ENCODE measurements at regions not wholly inside any gene's neighbourhood (a gene's known extent, or its start where the extent isn't known, plus 50 kb on each side); places are given as distances from the start of the nearest gene placed in this dataset.

DNA sequence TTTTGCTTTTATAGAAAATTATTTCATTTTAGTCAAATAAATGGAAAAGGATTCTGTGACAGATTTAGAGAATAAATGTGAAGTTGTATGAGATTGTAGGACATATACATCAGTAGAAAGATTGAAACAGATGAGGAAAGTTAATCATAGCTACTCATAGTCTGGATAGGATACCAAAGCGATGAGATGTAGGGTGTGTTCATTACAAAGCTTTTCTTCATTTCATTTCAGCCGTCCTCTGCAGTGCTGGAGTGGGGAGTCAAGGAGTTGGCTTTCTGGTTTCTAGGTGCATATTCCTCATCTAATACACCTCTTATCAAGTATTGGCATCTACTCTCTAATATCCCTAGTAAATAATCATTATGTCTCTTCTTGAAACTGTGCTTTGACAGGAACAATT, 149.5 kb upstream of the NEGR1 start:
- TF ChIP-seq, protein P1, sequence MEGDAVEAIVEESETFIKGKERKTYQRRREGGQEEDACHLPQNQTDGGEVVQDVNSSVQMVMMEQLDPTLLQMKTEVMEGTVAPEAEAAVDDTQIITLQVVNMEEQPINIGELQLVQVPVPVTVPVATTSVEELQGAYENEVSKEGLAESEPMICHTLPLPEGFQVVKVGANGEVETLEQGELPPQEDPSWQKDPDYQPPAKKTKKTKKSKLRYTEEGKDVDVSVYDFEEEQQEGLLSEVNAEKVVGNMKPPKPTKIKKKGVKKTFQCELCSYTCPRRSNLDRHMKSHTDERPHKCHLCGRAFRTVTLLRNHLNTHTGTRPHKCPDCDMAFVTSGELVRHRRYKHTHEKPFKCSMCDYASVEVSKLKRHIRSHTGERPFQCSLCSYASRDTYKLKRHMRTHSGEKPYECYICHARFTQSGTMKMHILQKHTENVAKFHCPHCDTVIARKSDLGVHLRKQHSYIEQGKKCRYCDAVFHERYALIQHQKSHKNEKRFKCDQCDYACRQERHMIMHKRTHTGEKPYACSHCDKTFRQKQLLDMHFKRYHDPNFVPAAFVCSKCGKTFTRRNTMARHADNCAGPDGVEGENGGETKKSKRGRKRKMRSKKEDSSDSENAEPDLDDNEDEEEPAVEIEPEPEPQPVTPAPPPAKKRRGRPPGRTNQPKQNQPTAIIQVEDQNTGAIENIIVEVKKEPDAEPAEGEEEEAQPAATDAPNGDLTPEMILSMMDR (IDR thresholded peaks at IDR 0.05): no peak
- TF ChIP-seq POLR2A (IDR thresholded peaks at IDR 0.05): no peak

All from adrenal gland (tissue), 5 donors.